PC-9 (cell line): ENCODE measurements at regions not wholly inside any gene's neighbourhood (a gene's known extent, or its start where the extent isn't known, plus 50 kb on each side); places are given as distances from the start of the nearest gene placed in this dataset.

ENCODE experiments used
- BruUV-seq: library from RNA; stranded (reverse); fragments of 400-500 nt; replicated peaks from 2 replicates; lab custom pipeline; 2021; lab: Mats Ljungman, UMichigan
- CTCF ChIA-PET: fragments of 300-600 bp; sonication (Branson Sonifier 250); formaldehyde crosslinking; loops from one replicate; lab custom pipeline; 2022; ENCODE audit warnings: antibody characterized with exemption; lab: Charles Lee
- POLR2A ChIA-PET: fragments of 300-600 bp; sonication (Branson Sonifier 250); formaldehyde crosslinking; loops from one replicate; lab custom pipeline; 2022; ENCODE audit warnings: antibody characterized with exemption; ENCODE audit not compliant: unreplicated experiment; lab: Charles Lee
- DNase-seq, 2 experiments: peaks; one replicate each; pipeline versions ENCODE4 v3.0.0 to v3.0.0-alpha.2; 2015 to 2022; ENCODE audit warnings: mixed read lengths in 1 of 2
- H2AFZ ChIP-seq: fragments of 200-600 bp; sonication (generic); 2 replicates; pipeline ENCODE4 v1.8.1; 2017; ENCODE audit warnings: antibody characterized with exemption
- H3F3A ChIP-seq: fragments of 200-600 bp; sonication (generic); 2 replicates; pipeline ENCODE4 v1.8.1; 2017; ENCODE audit warnings: antibody characterized with exemption, mild to moderate bottlenecking, low read depth; ENCODE audit not compliant: insufficient read depth
- H3K27ac ChIP-seq: fragments of 200-600 bp; sonication (generic); 2 replicates; pipeline ENCODE4 v1.6.1; 2016; ENCODE audit warnings: mixed run types
- H3K27me3 ChIP-seq: fragments of 200-600 bp; sonication (generic); 2 replicates; pipeline ENCODE4 v1.6.1; 2016; ENCODE audit warnings: low read depth, mixed run types; ENCODE audit not compliant: insufficient read depth
- H3K36me3 ChIP-seq: fragments of 200-600 bp; sonication (generic); 2 replicates; pipeline ENCODE4 v1.6.1; 2016; ENCODE audit warnings: low read depth, mixed run types
- H3K4me1 ChIP-seq: fragments of 200-600 bp; sonication (generic); replicated peaks from 2 replicates; pipeline ENCODE4 v1.6.1; 2016; ENCODE audit warnings: mixed run types; ENCODE audit not compliant: insufficient read depth
- H3K4me2 ChIP-seq: fragments of 200-600 bp; sonication (generic); 2 replicates; pipeline ENCODE4 v1.6.1; 2017; ENCODE audit warnings: mixed run types
- H3K4me3 ChIP-seq: fragments of 200-600 bp; sonication (generic); 2 replicates; pipeline ENCODE4 v1.6.1; 2016; ENCODE audit warnings: mixed run types
- H3K79me2 ChIP-seq: fragments of 200-600 bp; sonication (generic); 2 replicates; pipeline ENCODE4 v1.6.1; 2017; ENCODE audit warnings: low read depth, mixed run types
- H3K9me2 ChIP-seq: fragments of 200-600 bp; sonication (generic); 2 replicates; pipeline ENCODE4 v1.8.1; 2017; ENCODE audit warnings: mild to moderate bottlenecking; ENCODE audit not compliant: insufficient read depth
- H3K9me3 ChIP-seq: fragments of 200-600 bp; sonication (generic); 2 replicates; pipeline ENCODE4 v1.8.1; 2016; ENCODE audit warnings: low read depth; ENCODE audit not compliant: insufficient read depth
- H4K20me1 ChIP-seq: fragments of 200-600 bp; sonication (generic); 2 replicates; pipeline ENCODE4 v1.8.1; 2017; ENCODE audit not compliant: insufficient read depth
- CTCF ChIP-seq: fragments of 200-600 bp; sonication (generic); conservative IDR thresholded peaks from 2 replicates; pipeline ENCODE4 v1.6.1; 2017; ENCODE audit warnings: mixed run types, antibody characterized with exemption, mild to moderate bottlenecking, moderate library complexity
- EZH2 ChIP-seq: fragments of 200-600 bp; sonication (generic); IDR thresholded peaks from 2 replicates; pipeline ENCODE4 v1.8.0; 2017; ENCODE audit warnings: antibody characterized with exemption, low read depth
- intact Hi-C: fragments of 100-400 bp; cut with micrococcal nuclease; formaldehyde crosslinking; loops from one replicate; pipeline ENCODE4 v1.10.0; 2022; ENCODE audit not compliant: unreplicated experiment

DNA sequence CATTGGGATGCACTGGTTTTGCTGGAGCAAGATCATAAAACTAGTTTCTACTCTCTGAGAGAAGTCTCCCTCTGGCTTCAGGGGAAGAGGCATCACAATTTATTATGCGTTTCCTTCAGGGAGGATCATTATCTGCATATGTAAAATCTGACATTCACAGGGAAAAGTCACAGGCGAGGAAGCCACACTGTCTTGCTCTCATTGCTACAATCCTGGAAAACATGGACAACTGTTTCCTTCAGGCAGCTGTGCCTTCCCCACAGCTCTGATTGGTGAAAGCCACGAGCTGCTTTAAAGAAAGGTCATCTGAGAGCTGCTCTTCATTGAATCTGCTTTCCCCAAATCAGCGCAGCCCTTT lies 397.8 kb downstream of the MED10 start:
- H3K27ac ChIP-seq, result no peak overlapping the region
- no peaks in the 10 kb centered on the region for H3K27me3 ChIP-seq
- TF ChIP-seq EZH2 (no peak), CTCF (no peak)
- no peak for DNase-seq
- intact Hi-C loops, result no loop called here
- ChIA-PET POLR2A (no interaction called here), CTCF (no interaction called here)
- no peaks in the 10 kb centered on the region for H3K79me2 ChIP-seq
- H3K36me3 ChIP-seq, result no peaks in the 10 kb centered on the region
- H3K4me1 ChIP-seq, result peaks cover 21% of the 10 kb centered on the region
- BruUV-seq, result no TSS peak
- H2AFZ ChIP-seq, result no peak overlapping the region
- no peaks in the 10 kb centered on the region for H4K20me1 ChIP-seq
- no peaks in the 10 kb centered on the region for H3K9me2 ChIP-seq
- H3K9me3 ChIP-seq, result no peaks in the 10 kb centered on the region
- H3K4me2 ChIP-seq, result no peak overlapping the region
- H3F3A ChIP-seq, result peaks cover 5% of the 10 kb centered on the region; the same call in 1 of the 2 replicates
- no peak overlapping the region for H3K4me3 ChIP-seq

- POLR2A ChIA-PET, result no interaction called here
- H3K9me3 ChIP-seq, result no peaks in the 10 kb centered on the region
Measured at GRCh38 chr5:5979761-5980537, 398.4 kb downstream of the MED10 start.

DNA sequence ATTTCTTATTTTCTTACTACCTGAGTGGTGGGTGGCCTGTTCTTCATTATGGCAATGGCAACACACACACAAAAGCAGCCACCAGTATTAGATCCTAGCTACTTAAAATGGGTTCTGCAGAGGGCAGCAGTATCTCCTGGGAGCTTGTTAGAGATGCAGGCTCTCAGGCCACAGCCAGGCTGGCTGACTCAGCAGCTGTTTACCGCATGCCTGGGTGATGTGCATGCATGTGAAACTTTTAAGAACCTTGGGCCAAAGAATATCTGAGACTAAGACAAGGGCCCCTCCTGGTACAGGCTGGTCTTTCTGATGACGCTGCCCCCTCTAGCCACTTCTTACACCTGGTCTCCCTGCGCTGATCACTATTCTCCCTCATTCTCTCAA lies 399.0 kb downstream of the MED10 start:
- peak in 1 of 2 experiments; percentile 84 for DNase-seq
- no peaks in the 10 kb centered on the region for H3K9me3 ChIP-seq
- H3K27me3 ChIP-seq, result no peaks in the 10 kb centered on the region
- H3K4me3 ChIP-seq, result no peak overlapping the region
- intact Hi-C loops, result no loop called here
- no peaks in the 10 kb centered on the region for H3K79me2 ChIP-seq
- H4K20me1 ChIP-seq, result no peaks in the 10 kb centered on the region
- CTCF ChIA-PET, result no interaction called here
- POLR2A ChIA-PET, result no interaction called here
- BruUV-seq, result no TSS peak
- H3K4me2 ChIP-seq, result peak overlapping the region; percentile 14
- H3K36me3 ChIP-seq, result no peaks in the 10 kb centered on the region
- peaks cover 5% of the 10 kb centered on the region; the same call in 1 of the 2 replicates for H3F3A ChIP-seq
- H2AFZ ChIP-seq, result peak overlapping the region; percentile 25; the same call in 1 of the 2 replicates
- H3K9me2 ChIP-seq, result no peaks in the 10 kb centered on the region
- peaks cover 21% of the 10 kb centered on the region for H3K4me1 ChIP-seq
- peak overlapping the region; percentile 51 for H3K27ac ChIP-seq
- TF ChIP-seq CTCF (no peak), EZH2 (no peak)

More at GRCh38 chr5:5979761-5980537, 398.4 kb downstream of the MED10 start:
- H4K20me1 ChIP-seq, result no peaks in the 10 kb centered on the region
- no TSS peak for BruUV-seq
- peaks cover 21% of the 10 kb centered on the region for H3K4me1 ChIP-seq
- CTCF ChIA-PET, result no interaction called here
- DNase-seq, result peak in 1 of 2 experiments; percentile 86
- no peaks in the 10 kb centered on the region for H3K27me3 ChIP-seq
- peak overlapping the region; percentile 14; the same call in 1 of the 2 replicates for H3K4me2 ChIP-seq
- TF ChIP-seq EZH2, result no peak
- no peak for TF ChIP-seq CTCF
- H3K36me3 ChIP-seq, result no peaks in the 10 kb centered on the region
- no peak overlapping the region for H3K4me3 ChIP-seq
- H3K9me2 ChIP-seq, result no peaks in the 10 kb centered on the region
- intact Hi-C loops, result no loop called here
- H3F3A ChIP-seq, result peaks cover 5% of the 10 kb centered on the region; the same call in 1 of the 2 replicates
- H3K79me2 ChIP-seq, result no peaks in the 10 kb centered on the region
- H2AFZ ChIP-seq, result no peak overlapping the region
- peak overlapping the region; percentile 51 for H3K27ac ChIP-seq
